ENCODE measurements at regions not wholly inside any gene's neighbourhood (a gene's known extent, or its start where the extent isn't known, plus 50 kb on each side); places are given as distances from the start of the nearest gene placed in this dataset.

DNA sequence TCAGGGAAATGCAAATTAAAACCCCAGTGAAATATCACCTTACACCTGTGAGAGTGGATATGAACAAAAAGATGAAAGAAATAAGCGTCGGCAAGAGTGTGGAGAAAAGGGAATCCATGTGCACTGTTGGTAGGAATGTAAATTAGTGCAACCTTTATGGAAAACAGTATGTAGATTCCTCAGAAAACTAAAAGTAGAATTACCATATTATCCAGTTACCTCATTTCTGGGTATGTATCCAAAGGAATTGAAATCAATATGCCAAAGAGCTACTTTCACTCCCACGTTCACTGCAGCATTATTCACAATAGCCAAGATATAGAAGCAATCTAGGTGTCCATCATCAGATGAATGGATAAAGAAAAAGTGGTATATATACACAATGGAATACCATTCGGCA, 246.0 kb upstream of the ARHGAP20 start:
- no peak overlapping the region for H3K27ac ChIP-seq (ENCODE audit: low read depth in 1 of 2, low read length in 2 of 2)
- no peak for DNase-seq (ENCODE audit: low spot score)
- H3K4me3 ChIP-seq (ENCODE audit: low read depth in 1 of 3, low read length in 3 of 3), result no peak overlapping the region
- TF ChIP-seq NR2F2 (IDR thresholded peaks at IDR 0.05) (no peak), RAD21 (IDR thresholded peaks at IDR 0.05) (no peak), YY1 (IDR thresholded peaks at IDR 0.05) (no peak), JUND (IDR thresholded peaks at IDR 0.05) (no peak), TAF1 (conservative IDR thresholded peaks at IDR 0.05) (no peak), FOXA2 (IDR thresholded peaks at IDR 0.05) (no peak), FOXA1 (IDR thresholded peaks at IDR 0.05) (no peak), HNF4G (IDR thresholded peaks at IDR 0.05) (no peak)
- TF ChIP-seq, protein P1, sequence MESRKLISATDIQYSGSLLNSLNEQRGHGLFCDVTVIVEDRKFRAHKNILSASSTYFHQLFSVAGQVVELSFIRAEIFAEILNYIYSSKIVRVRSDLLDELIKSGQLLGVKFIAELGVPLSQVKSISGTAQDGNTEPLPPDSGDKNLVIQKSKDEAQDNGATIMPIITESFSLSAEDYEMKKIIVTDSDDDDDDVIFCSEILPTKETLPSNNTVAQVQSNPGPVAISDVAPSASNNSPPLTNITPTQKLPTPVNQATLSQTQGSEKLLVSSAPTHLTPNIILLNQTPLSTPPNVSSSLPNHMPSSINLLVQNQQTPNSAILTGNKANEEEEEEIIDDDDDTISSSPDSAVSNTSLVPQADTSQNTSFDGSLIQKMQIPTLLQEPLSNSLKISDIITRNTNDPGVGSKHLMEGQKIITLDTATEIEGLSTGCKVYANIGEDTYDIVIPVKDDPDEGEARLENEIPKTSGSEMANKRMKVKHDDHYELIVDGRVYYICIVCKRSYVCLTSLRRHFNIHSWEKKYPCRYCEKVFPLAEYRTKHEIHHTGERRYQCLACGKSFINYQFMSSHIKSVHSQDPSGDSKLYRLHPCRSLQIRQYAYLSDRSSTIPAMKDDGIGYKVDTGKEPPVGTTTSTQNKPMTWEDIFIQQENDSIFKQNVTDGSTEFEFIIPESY (IDR thresholded peaks at IDR 0.05), result no peak
- peaks cover 0 to 3% (median 1%) of the 10 kb centered on the region in 4 donors for H3K4me1 ChIP-seq (ENCODE audit: control insufficient read depth in 4 of 4, insufficient read depth in 4 of 4, low read length in 3 of 4)
- no peaks in the 10 kb centered on the region for H3K36me3 ChIP-seq (ENCODE audit: control insufficient read depth in 4 of 4, insufficient read depth in 3 of 4, low read depth in 1 of 4, low read length in 3 of 4)
- H3K9ac ChIP-seq (ENCODE audit: low read depth in 1 of 2, low read length in 2 of 2), result no peak overlapping the region
- H3K9me3 ChIP-seq (ENCODE audit: control insufficient read depth in 4 of 4, low read length in 3 of 4), result no peaks in the 10 kb centered on the region
- no peaks in the 10 kb centered on the region for H3K27me3 ChIP-seq (ENCODE audit: control insufficient read depth in 4 of 4, insufficient read depth in 4 of 4, low read length in 3 of 4)
- 90% methylated on average over 4 of the region's 4 CpGs for WGBS

DNA sequence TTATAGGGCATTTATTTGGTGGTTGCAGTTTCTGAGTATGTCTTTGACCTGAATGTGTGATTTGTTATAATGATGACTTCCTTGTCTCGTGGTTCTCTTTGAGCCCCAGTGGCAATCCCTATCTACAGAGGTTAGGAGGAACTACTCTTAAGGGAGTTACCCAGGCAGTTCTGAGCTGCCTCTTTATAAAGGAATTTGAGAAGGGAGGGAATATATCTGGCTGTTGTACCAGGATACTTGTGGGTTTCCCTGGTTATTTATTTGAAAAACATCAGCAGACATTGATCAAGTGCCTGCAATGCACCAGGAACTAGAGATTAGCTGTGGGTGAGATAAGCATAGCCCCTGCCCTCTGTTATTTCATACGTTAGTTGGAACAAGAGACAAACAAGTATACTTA, 243.5 kb upstream of the ARHGAP20 start:
- Histone ChIP-seq H3K9ac (ENCODE audit: low read depth in 1 of 2, low read length in 2 of 2) (no peak overlapping the region), H3K9me3 (ENCODE audit: control insufficient read depth in 4 of 4, low read length in 3 of 4) (no peaks in the 10 kb centered on the region), H3K4me1 (ENCODE audit: control insufficient read depth in 4 of 4, insufficient read depth in 4 of 4, low read length in 3 of 4) (peaks cover 0 to 3% (median 1%) of the 10 kb centered on the region in 4 donors), H3K27me3 (ENCODE audit: control insufficient read depth in 4 of 4, insufficient read depth in 4 of 4, low read length in 3 of 4) (no peaks in the 10 kb centered on the region), H3K4me3 (ENCODE audit: low read depth in 1 of 3, low read length in 3 of 3) (no peak overlapping the region), H3K27ac (ENCODE audit: low read depth in 1 of 2, low read length in 2 of 2) (no peak overlapping the region), H3K36me3 (ENCODE audit: control insufficient read depth in 4 of 4, insufficient read depth in 3 of 4, low read depth in 1 of 4, low read length in 3 of 4) (no peaks in the 10 kb centered on the region)
- WGBS, result 68% methylated on average over 2 of the region's 2 CpGs
- TF ChIP-seq NR2F2 (IDR thresholded peaks at IDR 0.05) (no peak), TAF1 (conservative IDR thresholded peaks at IDR 0.05) (no peak), FOXA1 (IDR thresholded peaks at IDR 0.05) (no peak), CTCF (IDR thresholded peaks at IDR 0.05; ENCODE audit: low read depth, low read length, missing input control) (no peak), FOXA2 (IDR thresholded peaks at IDR 0.05) (no peak), EGR1 (IDR thresholded peaks at IDR 0.05; ENCODE audit: low read depth in 2 of 2) (no peak), ATF3 (IDR thresholded peaks at IDR 0.05) (no peak), REST (IDR thresholded peaks at IDR 0.05) (no peak), RAD21 (IDR thresholded peaks at IDR 0.05) (no peak), MAX (IDR thresholded peaks at IDR 0.05) (no peak), YY1 (IDR thresholded peaks at IDR 0.05) (no peak), HNF4G (IDR thresholded peaks at IDR 0.05) (no peak), JUND (IDR thresholded peaks at IDR 0.05) (no peak), GABPA (IDR thresholded peaks at IDR 0.05 in 1 of 2, conservative IDR thresholded peaks at IDR 0.05 in 1 of 2) (no peak), SP1 (IDR thresholded peaks at IDR 0.05) (no peak), RXRA (IDR thresholded peaks at IDR 0.05) (no peak), HNF4A (conservative IDR thresholded peaks at IDR 0.05) (no peak)
- TF ChIP-seq, protein P1 (IDR thresholded peaks at IDR 0.05), result no peak
- DNase-seq (ENCODE audit: low spot score), result no peak
